Trophoblast cell (in vitro differentiated cells and primary cell): ENCODE measurements at regions not wholly inside any gene's neighbourhood (a gene's known extent, or its start where the extent isn't known, plus 50 kb on each side); places are given as distances from the start of the nearest gene placed in this dataset.

Experiments
- DNase-seq, 2 donors: peaks; one replicate each; pipeline ENCODE4 v3.0.0-alpha.2; 2016
- H2AFZ ChIP-seq: 2 replicates; pipeline ENCODE4 v1.6.1; 2013; ENCODE audit warnings: low read length, moderate library complexity, mild to moderate bottlenecking; ENCODE audit not compliant: insufficient read depth, poor library complexity
- H2AK5ac ChIP-seq: 2 replicates; pipeline ENCODE4 v1.6.1; 2013; ENCODE audit warnings: mild to moderate bottlenecking, low read length
- H2BK120ac ChIP-seq: 2 replicates; pipeline ENCODE4 v1.6.1; 2013; ENCODE audit warnings: low read length, mild to moderate bottlenecking, moderate library complexity; ENCODE audit not compliant: insufficient read depth, poor library complexity
- H2BK12ac ChIP-seq: 2 replicates; pipeline ENCODE4 v1.6.1; 2013; ENCODE audit warnings: mild to moderate bottlenecking, low read length, moderate library complexity
- H2BK5ac ChIP-seq: 2 replicates; pipeline ENCODE4 v1.6.1; 2013; ENCODE audit warnings: low read length, low read depth, moderate library complexity, mild to moderate bottlenecking; ENCODE audit not compliant: poor library complexity
- H3K14ac ChIP-seq: 2 replicates; pipeline ENCODE4 v1.6.1; 2013; ENCODE audit warnings: mild to moderate bottlenecking, low read length
- H3K18ac ChIP-seq: 2 replicates; pipeline ENCODE4 v1.6.1; 2013; ENCODE audit warnings: mild to moderate bottlenecking, low read length
- H3K23ac ChIP-seq: 2 replicates; pipeline ENCODE4 v1.6.1; 2013; ENCODE audit warnings: low read length
- H3K27ac ChIP-seq: 2 replicates; pipeline ENCODE4 v1.5.1; 2013; ENCODE audit warnings: low read depth, mild to moderate bottlenecking, inconsistent platforms, low read length, moderate library complexity
- H3K27me3 ChIP-seq: 2 replicates; pipeline ENCODE4 v1.6.1; 2013; ENCODE audit warnings: inconsistent platforms, mild to moderate bottlenecking, low read length, moderate library complexity; ENCODE audit not compliant: insufficient read depth
- H3K36me3 ChIP-seq, 2 experiments: 1 replicate in 1 of 2; 2 replicates in 1 of 2; pipeline ENCODE4 v1.6.1; 2013; ENCODE audit warnings: low read length in 2 of 2, mild to moderate bottlenecking in 2 of 2, moderate library complexity in 1 of 2; ENCODE audit not compliant: insufficient read depth in 2 of 2, control insufficient read depth in 1 of 2
- H3K4ac ChIP-seq: 2 replicates; pipeline ENCODE4 v1.6.1; 2013; ENCODE audit warnings: low read depth, mild to moderate bottlenecking, low read length, moderate library complexity
- H3K4me1 ChIP-seq, 2 experiments: 1 replicate in 1 of 2; 2 replicates in 1 of 2; pipeline ENCODE4 v1.6.1; 2013; ENCODE audit warnings: low read length in 2 of 2, mild to moderate bottlenecking in 2 of 2, moderate library complexity in 1 of 2; ENCODE audit not compliant: insufficient read depth in 2 of 2, control insufficient read depth in 1 of 2
- H3K4me2 ChIP-seq: 2 replicates; pipeline ENCODE4 v1.6.1; 2013; ENCODE audit warnings: inconsistent platforms, mild to moderate bottlenecking, low read length, moderate library complexity
- H3K4me3 ChIP-seq: 2 replicates; pipeline ENCODE4 v1.5.1; 2013; ENCODE audit warnings: mild to moderate bottlenecking, low read depth, low read length, inconsistent platforms
- H3K79me1 ChIP-seq: one replicate; pipeline ENCODE4 v1.6.1; 2013; ENCODE audit warnings: low read length
- H3K79me2 ChIP-seq: 2 replicates; pipeline ENCODE4 v1.6.1; 2013; ENCODE audit warnings: low read length, mild to moderate bottlenecking; ENCODE audit not compliant: control insufficient read depth, insufficient read depth, poor library complexity
- H3K9ac ChIP-seq: 2 replicates; pipeline ENCODE4 v1.6.1; 2013; ENCODE audit warnings: mild to moderate bottlenecking, low read length
- H3K9me3 ChIP-seq: 2 replicates; pipeline ENCODE4 v1.6.1; 2013; ENCODE audit warnings: low read depth, mild to moderate bottlenecking, control low read depth, inconsistent platforms, low read length; ENCODE audit not compliant: insufficient read depth
- H4K12ac ChIP-seq: 2 replicates; pipeline ENCODE4 v1.6.1; 2013; ENCODE audit warnings: low read depth, mild to moderate bottlenecking, low read length, moderate library complexity
- H4K8ac ChIP-seq: 2 replicates; pipeline ENCODE4 v1.6.1; 2013; ENCODE audit warnings: low read depth, mild to moderate bottlenecking, low read length, moderate library complexity
- H4K91ac ChIP-seq: one replicate; pipeline ENCODE4 v1.6.1; 2013; ENCODE audit warnings: low read depth, mild to moderate bottlenecking, low read length, moderate library complexity
- WGBS: extraction: QIAGEN DNeasy Blood & Tissue Kit; methylation state at CpG from one replicate; pipeline ENCODE4 v1.1.7; 2013; ENCODE audit warnings: missing lambda C conversion rate; ENCODE audit not compliant: insufficient read length, insufficient coverage; ENCODE audit errors: extremely low coverage; 5-methylcytosine and 5-hydroxymethylcytosine counted together

DNA sequence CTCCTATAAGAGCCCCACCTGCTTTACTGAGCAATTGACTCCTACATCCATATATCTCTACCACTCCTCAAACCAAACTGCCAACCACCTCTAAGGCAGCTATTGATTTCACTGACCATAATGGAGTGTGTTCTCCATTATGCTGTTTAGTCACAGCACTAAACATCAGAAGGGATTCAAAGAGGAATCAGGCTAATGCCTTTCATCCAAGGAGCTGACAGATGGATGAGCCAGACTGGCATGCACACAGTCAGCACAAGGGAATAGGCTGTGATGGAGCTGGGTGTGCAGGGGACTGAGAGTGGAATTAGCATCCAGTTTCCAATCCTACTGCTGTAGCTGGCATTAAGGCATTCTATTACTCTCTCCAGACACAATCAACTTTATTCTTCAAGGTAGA lies 88.7 kb upstream of the CCL2 start:
- Histone ChIP-seq H3K4me3 (no peak overlapping the region), H2AK5ac (no peak overlapping the region), H3K79me2 (no peaks in the 10 kb centered on the region), H3K9ac (no peak overlapping the region), H2BK5ac (no peak overlapping the region), H3K36me3 (no peaks in the 10 kb centered on the region), H3K9me3 (no peaks in the 10 kb centered on the region), H3K14ac (no peak overlapping the region), H3K4me2 (no peak overlapping the region), H2AFZ (no peak overlapping the region), H4K8ac (no peak overlapping the region), H3K4me1 (no peaks in the 10 kb centered on the region), H3K18ac (no peak overlapping the region), H3K79me1 (no peaks in the 10 kb centered on the region), H2BK12ac (no peak overlapping the region), H4K91ac (no peak overlapping the region), H3K27ac (no peak overlapping the region), H2BK120ac (no peak overlapping the region), H3K4ac (no peak overlapping the region), H4K12ac (no peak overlapping the region), H3K27me3 (no peaks in the 10 kb centered on the region), H3K23ac (no peak overlapping the region)
- no peak for DNase-seq

GRCh38 chr17:34167354-34167753 lies 87.7 kb upstream of the CCL2 start:
- H4K12ac ChIP-seq, result no peak overlapping the region
- H3K4me2 ChIP-seq, result no peak overlapping the region
- H2BK5ac ChIP-seq, result no peak overlapping the region
- no peak overlapping the region for H3K9ac ChIP-seq
- no peaks in the 10 kb centered on the region for H3K36me3 ChIP-seq
- H3K79me2 ChIP-seq, result no peaks in the 10 kb centered on the region
- no peaks in the 10 kb centered on the region for H3K9me3 ChIP-seq
- no peak overlapping the region for H2BK12ac ChIP-seq
- H4K91ac ChIP-seq, result no peak overlapping the region
- H3K18ac ChIP-seq, result no peak overlapping the region
- H3K27me3 ChIP-seq, result no peaks in the 10 kb centered on the region
- H3K4me3 ChIP-seq, result no peak overlapping the region
- no peak overlapping the region for H4K8ac ChIP-seq
- H2AFZ ChIP-seq, result no peak overlapping the region
- no peaks in the 10 kb centered on the region for H3K4me1 ChIP-seq
- no peak for DNase-seq
- no peak overlapping the region for H3K23ac ChIP-seq
- H3K4ac ChIP-seq, result no peak overlapping the region
- H3K27ac ChIP-seq, result no peak overlapping the region
- no peaks in the 10 kb centered on the region for H3K79me1 ChIP-seq
- H2BK120ac ChIP-seq, result no peak overlapping the region
- no peak overlapping the region for H2AK5ac ChIP-seq
- no CpG with 5 or more reads among the region's 5 CpGs for WGBS
- no peak overlapping the region for H3K14ac ChIP-seq

- no peaks in the 10 kb centered on the region for H3K4me1 ChIP-seq
- WGBS, result no CpG with 5 or more reads among the region's 4 CpGs
- H3K27ac ChIP-seq, result no peak overlapping the region
- DNase-seq, result no peak
- H3K4ac ChIP-seq, result no peak overlapping the region
- no peaks in the 10 kb centered on the region for H3K9me3 ChIP-seq
- H2BK5ac ChIP-seq, result no peak overlapping the region
- H3K36me3 ChIP-seq, result no peaks in the 10 kb centered on the region
- H4K8ac ChIP-seq, result no peak overlapping the region
- H3K79me1 ChIP-seq, result no peaks in the 10 kb centered on the region
- H2AFZ ChIP-seq, result no peak overlapping the region
- no peak overlapping the region for H4K91ac ChIP-seq
- H3K18ac ChIP-seq, result no peak overlapping the region
- no peak overlapping the region for H4K12ac ChIP-seq
- H2BK12ac ChIP-seq, result no peak overlapping the region
- H3K23ac ChIP-seq, result no peak overlapping the region
- H3K9ac ChIP-seq, result no peak overlapping the region
- no peak overlapping the region for H2AK5ac ChIP-seq
- H3K14ac ChIP-seq, result no peak overlapping the region
- no peaks in the 10 kb centered on the region for H3K27me3 ChIP-seq
- H3K79me2 ChIP-seq, result no peaks in the 10 kb centered on the region
- no peak overlapping the region for H2BK120ac ChIP-seq
- no peak overlapping the region for H3K4me3 ChIP-seq
- no peak overlapping the region for H3K4me2 ChIP-seq
Measured at GRCh38 chr17:34168989-34169388, 86.1 kb upstream of the CCL2 start.

- H3K4me1 ChIP-seq, result no peaks in the 10 kb centered on the region
- H2AFZ ChIP-seq, result no peak overlapping the region
- H3K14ac ChIP-seq, result no peak overlapping the region
- H2BK5ac ChIP-seq, result no peak overlapping the region
- no peaks in the 10 kb centered on the region for H3K9me3 ChIP-seq
- H3K4ac ChIP-seq, result no peak overlapping the region
- no peak overlapping the region for H4K12ac ChIP-seq
- no peaks in the 10 kb centered on the region for H3K79me2 ChIP-seq
- H3K27me3 ChIP-seq, result no peaks in the 10 kb centered on the region
- no peaks in the 10 kb centered on the region for H3K36me3 ChIP-seq
- no peak overlapping the region for H3K4me2 ChIP-seq
- no peak overlapping the region for H4K91ac ChIP-seq
- H3K18ac ChIP-seq, result no peak overlapping the region
- no peaks in the 10 kb centered on the region for H3K79me1 ChIP-seq
- H3K23ac ChIP-seq, result no peak overlapping the region
- H2AK5ac ChIP-seq, result no peak overlapping the region
- no peak overlapping the region for H3K4me3 ChIP-seq
- H4K8ac ChIP-seq, result no peak overlapping the region
- no peak overlapping the region for H2BK120ac ChIP-seq
- no peak overlapping the region for H3K9ac ChIP-seq
- H3K27ac ChIP-seq, result no peak overlapping the region
- no peak overlapping the region for H2BK12ac ChIP-seq
- no peak for DNase-seq
Measured at GRCh38 chr17:34169496-34169895, 85.6 kb upstream of the CCL2 start.
